Ovary (tissue), 7 donors: ENCODE measurements at regions not wholly inside any gene's neighbourhood (a gene's known extent, or its start where the extent isn't known, plus 50 kb on each side); places are given as distances from the start of the nearest gene placed in this dataset.

ENCODE experiments used
- DNase-seq, 5 donors: peaks; one replicate each; pipeline ENCODE4 v3.0.0-alpha.2; 2019 to 2020
- H3K27ac ChIP-seq, 2 donors: fragments of 200-600 bp; one replicate each; pipeline versions ENCODE4 v1.5.1 to v1.8.0; 2019 to 2022
- H3K27me3 ChIP-seq: fragments of 200-600 bp; one replicate; pipeline ENCODE4 v1.8.0; 2022
- H3K36me3 ChIP-seq: fragments of 200-600 bp; sonication (generic); one replicate; pipeline ENCODE4 v1.5.1; 2019
- H3K4me1 ChIP-seq: one replicate; pipeline ENCODE4 v1.8.1; 2013; ENCODE audit warnings: mild to moderate bottlenecking, moderate library complexity; ENCODE audit not compliant: insufficient read depth
- H3K4me3 ChIP-seq: fragments of 200-600 bp; sonication (generic); one replicate; pipeline ENCODE4 v1.5.1; 2017
- H3K9me3 ChIP-seq, 2 donors: fragments of 200-600 bp in 1 of 2; sonication (generic) in 1 of 2; one replicate each; pipeline versions ENCODE4 v1.5.1 to v1.8.1; 2013 to 2019; ENCODE audit warnings: mild to moderate bottlenecking in 1 of 2, moderate library complexity in 1 of 2
- CTCF ChIP-seq, 3 donors: fragments of 450-650 bp in 2 of 3; fragments of 200-600 bp in 1 of 3; IDR thresholded peaks; one replicate each; pipeline versions ENCODE4 v1.5.1 to v1.8.0; 2016 to 2022; ENCODE audit warnings: antibody characterized with exemption in 3 of 3, mild to moderate bottlenecking in 1 of 3
- EP300 ChIP-seq: sonication (generic); formaldehyde crosslinking; IDR thresholded peaks from one replicate; pipeline ENCODE4 v1.6.1; 2017; ENCODE audit warnings: antibody characterized with exemption
- POLR2A ChIP-seq: fragments of 450-650 bp; IDR thresholded peaks from one replicate; pipeline ENCODE4 v1.6.1; 2017; ENCODE audit warnings: antibody characterized with exemption, mild to moderate bottlenecking, moderate library complexity
- WGBS, 3 donors: extraction: QIAGEN DNeasy Blood & Tissue Kit in 1 of 3; methylation state at CpG; one replicate each; pipeline versions ENCODE4 v1.1.5 to v1.1.7; 2013 to 2017; 5-methylcytosine and 5-hydroxymethylcytosine counted together
- intact Hi-C, 4 donors: fragments of 100-400 bp; cut with DNase I; formaldehyde crosslinking; loops; one replicate each; pipeline versions ENCODE4 v1.11.0 to v1.15.1; 2022 to 2023
- donor health status: DM: no; HTN: no; CAD: no; lungs with moderate emphysema.
- donor health status: DM: no; HTN: no; CAD: no.
- donor health status: Bipolar disorder and iron deficiency.
- donor health status: DM: no; HTN: no; CAD: no.
- donor health status: DM: yes; HTN: yes; CAD: no.

- Histone ChIP-seq H3K9me3 (no peaks in the 10 kb centered on the region), H3K36me3 (no peaks in the 10 kb centered on the region), H3K27ac (no peak overlapping the region), H3K27me3 (no peaks in the 10 kb centered on the region), H3K4me1 (no peaks in the 10 kb centered on the region), H3K4me3 (no peak overlapping the region)
- intact Hi-C loops, result no loop called here
- no peak for TF ChIP-seq EP300
- TF ChIP-seq CTCF (IDR thresholded peaks at IDR 0.05), result no peak
- no peak for TF ChIP-seq POLR2A
- DNase-seq, result peak in 1 of 5 donors; percentile 38
- WGBS, 3 donors, result 66 to 76% (median 72%) methylated on average over 13 of the region's 13 CpGs
Observed at GRCh38 chr11:115054570-115055538, 376.5 kb downstream of the NXPE2 start.

GRCh38 chr11:115056514-115056913 lies 378.2 kb downstream of the NXPE2 start:
- TF ChIP-seq EP300, result no peak
- TF ChIP-seq CTCF (IDR thresholded peaks at IDR 0.05), result no peak
- no peak for TF ChIP-seq POLR2A
- H3K4me3 ChIP-seq, result no peak overlapping the region
- no peaks in the 10 kb centered on the region for H3K9me3 ChIP-seq
- no peaks in the 10 kb centered on the region for H3K27me3 ChIP-seq
- no peaks in the 10 kb centered on the region for H3K4me1 ChIP-seq
- intact Hi-C loops, result no loop called here
- no peak for DNase-seq
- no peak overlapping the region for H3K27ac ChIP-seq
- no peaks in the 10 kb centered on the region for H3K36me3 ChIP-seq

GRCh38 chr11:115060840-115061239 lies 382.5 kb downstream of the NXPE2 start:
- DNase-seq, result no peak
- TF ChIP-seq CTCF (IDR thresholded peaks at IDR 0.05), result no peak
- TF ChIP-seq POLR2A, result no peak
- no peak for TF ChIP-seq EP300
- Histone ChIP-seq H3K4me1 (no peaks in the 10 kb centered on the region), H3K4me3 (no peak overlapping the region), H3K27ac (no peak overlapping the region), H3K9me3 (no peaks in the 10 kb centered on the region), H3K36me3 (no peaks in the 10 kb centered on the region), H3K27me3 (no peaks in the 10 kb centered on the region)
- 25 to 35% (median 32%) methylated on average over 4 of the region's 4 CpGs for WGBS, 3 donors
- intact Hi-C loops, result no loop called here

GRCh38 chr11:115065314-115065713 lies 387.0 kb downstream of the NXPE2 start:
- no peak for TF ChIP-seq EP300
- no peak for TF ChIP-seq CTCF (IDR thresholded peaks at IDR 0.05)
- TF ChIP-seq POLR2A, result no peak
- Histone ChIP-seq H3K27ac (no peak overlapping the region), H3K9me3 (no peaks in the 10 kb centered on the region), H3K36me3 (no peaks in the 10 kb centered on the region), H3K4me1 (no peaks in the 10 kb centered on the region), H3K4me3 (no peak overlapping the region), H3K27me3 (no peaks in the 10 kb centered on the region)
- WGBS, 3 donors, result 91 to 98% (median 93%) methylated on average over 3 of the region's 3 CpGs
- DNase-seq, result no peak
- intact Hi-C loops, result no loop called here
